GM12878 (cell line): ENCODE measurements at regions not wholly inside any gene's neighbourhood (a gene's known extent, or its start where the extent isn't known, plus 50 kb on each side); places are given as distances from the start of the nearest gene placed in this dataset.

Source experiments
- ATAC-seq: fragments of 200-7000 bp; cut with Tn5 transposase; 3 replicates; pipeline ENCODE4 v1.9.1; 2020; ENCODE audit warnings: mild to moderate bottlenecking, moderate library complexity
- BruUV-seq: library from RNA; stranded (reverse); fragments of 400-500 nt; replicated peaks from 2 replicates; lab custom pipeline; 2021; lab: Mats Ljungman, UMichigan
- CTCF ChIA-PET: fragments of 300-600 bp; sonication (Branson Sonifier 250); formaldehyde crosslinking; extraction: SDS; loops from one replicate; lab custom pipeline; 2021; ENCODE audit warnings: inconsistent platforms; lab: Yijun Ruan, JAX
- POLR2A ChIA-PET: fragments of 350-600 bp; formaldehyde crosslinking; extraction: SDS; loops from one replicate; lab custom pipeline; 2021; ENCODE audit warnings: inconsistent platforms; lab: Charles Lee
- RAD21 ChIA-PET: fragments of 300-600 bp; sonication (Branson Sonifier 250); formaldehyde crosslinking; loops from one replicate; lab custom pipeline; 2023; ENCODE audit warnings: antibody characterized with exemption; ENCODE audit not compliant: unreplicated experiment; lab: Charles Lee
- SMC1A ChIA-PET: fragments of 300-600 bp; sonication (Branson Sonifier 250); formaldehyde crosslinking; loops from one replicate; lab custom pipeline; 2023; ENCODE audit not compliant: unreplicated experiment, uncharacterized antibody; lab: Charles Lee
- DNase-seq: peaks from one replicate; pipeline ENCODE4 v3.0.0-alpha.2; 2011; ENCODE audit warnings: low read depth, low spot score
- FAIRE-seq: peaks from 3 replicates; lab custom pipeline; 2011; peaks lifted over from hg19 to GRCh38; lab: Jason Lieb, UNC
- H2AFZ ChIP-seq: 2 replicates; pipeline ENCODE4 v1.6.0; 2011; ENCODE audit warnings: low read depth, low read length, control low read depth; ENCODE audit not compliant: control insufficient read depth
- H3K27ac ChIP-seq: 2 replicates; pipeline ENCODE4 v1.5.1; 2011; ENCODE audit warnings: control low read depth; ENCODE audit not compliant: control insufficient read depth, insufficient read depth
- H3K27me3 ChIP-seq, 2 experiments: replicated peaks in 1 of 2; 2 replicates each; pipeline versions ENCODE4 v1.6.0 to v1.6.1; 2011; ENCODE audit warnings: low read length in 1 of 2; ENCODE audit not compliant: control insufficient read depth in 2 of 2, insufficient read depth in 2 of 2
- H3K36me3 ChIP-seq, 2 experiments: 2 replicates each; pipeline ENCODE4 v1.5.1; 2011; ENCODE audit warnings: low read length in 1 of 2; ENCODE audit not compliant: control insufficient read depth in 2 of 2, insufficient read depth in 2 of 2
- H3K4me1 ChIP-seq: 2 replicates; pipeline ENCODE4 v1.6.1; 2011; ENCODE audit warnings: mild to moderate bottlenecking, low read length, moderate library complexity, mixed read lengths; ENCODE audit not compliant: control insufficient read depth, insufficient read depth
- H3K4me2 ChIP-seq: 2 replicates; pipeline ENCODE4 v1.6.0; 2011; ENCODE audit warnings: control low read depth; ENCODE audit not compliant: control insufficient read depth, insufficient read depth
- H3K4me3 ChIP-seq: fragments of 200-600 bp; sonication (generic); 2 replicates; pipeline ENCODE4 v1.5.1; 2016
- H3K79me2 ChIP-seq: 2 replicates; pipeline ENCODE4 v1.6.0; 2011; ENCODE audit warnings: low read length; ENCODE audit not compliant: control insufficient read depth, insufficient read depth
- H3K9ac ChIP-seq: 2 replicates; pipeline ENCODE4 v1.8.0; 2011; ENCODE audit warnings: low read length, control low read depth, mixed read lengths; ENCODE audit not compliant: control insufficient read depth, insufficient read depth
- H3K9me3 ChIP-seq: replicated peaks from 3 replicates; pipeline ENCODE4 v1.5.1; 2011; ENCODE audit warnings: mild to moderate bottlenecking, low read length; ENCODE audit not compliant: control insufficient read depth, insufficient read depth
- H4K20me1 ChIP-seq: 2 replicates; pipeline ENCODE4 v1.6.0; 2011; ENCODE audit not compliant: control insufficient read depth, insufficient read depth
- BCL11A ChIP-seq: IDR thresholded peaks from 2 replicates; pipeline ENCODE4 v1.6.1; 2011; ENCODE audit warnings: low read depth, low read length
- CBX5 ChIP-seq: sonication (generic); IDR thresholded peaks from 2 replicates; pipeline ENCODE4 v1.6.1; 2016; ENCODE audit warnings: low read depth, moderate library complexity, mild to moderate bottlenecking, inconsistent platforms
- ELK1 ChIP-seq: IDR thresholded peaks from 2 replicates; pipeline ENCODE4 v1.6.1; 2012; ENCODE audit warnings: low read depth, low read length, improper control_type of control experiment
- ETV6 ChIP-seq, 2 experiments: fragments of 450-650 bp in 1 of 2; IDR thresholded peaks in 1 of 2; conservative IDR thresholded peaks in 1 of 2; 2 replicates each; pipeline ENCODE4 v1.6.1; 2014; ENCODE audit warnings: antibody characterized with exemption in 1 of 2, borderline replicate concordance in 1 of 2, low read depth in 1 of 2, mild to moderate bottlenecking in 1 of 2, moderate library complexity in 1 of 2
- HDGF ChIP-seq: fragments of 450-650 bp; IDR thresholded peaks from 2 replicates; pipeline ENCODE4 v1.6.1; 2016; ENCODE audit warnings: antibody characterized with exemption
- JUND ChIP-seq: IDR thresholded peaks from 2 replicates; pipeline ENCODE4 v1.6.1; 2012; ENCODE audit warnings: low read depth, mild to moderate bottlenecking, low read length, improper control_type of control experiment, moderate library complexity
- NKRF ChIP-seq: fragments of 450-650 bp; conservative IDR thresholded peaks from 2 replicates; pipeline ENCODE4 v1.6.1; 2017; ENCODE audit warnings: mild to moderate bottlenecking, moderate library complexity
- NR2F1 ChIP-seq: fragments of 450-650 bp; conservative IDR thresholded peaks from 2 replicates; pipeline ENCODE4 v1.6.1; 2017; ENCODE audit warnings: mild to moderate bottlenecking
- STAT3 ChIP-seq: IDR thresholded peaks from 2 replicates; pipeline ENCODE4 v1.6.1; 2011; ENCODE audit warnings: low read depth, low read length, improper control_type of control experiment
- TCF7 ChIP-seq: IDR thresholded peaks from 2 replicates; pipeline ENCODE4 v1.6.1; 2014; ENCODE audit warnings: antibody characterized with exemption, borderline replicate concordance
- USF1 ChIP-seq: IDR thresholded peaks from 2 replicates; pipeline ENCODE4 v1.6.1; 2011; ENCODE audit warnings: borderline replicate concordance, low read depth, mild to moderate bottlenecking, moderate library complexity, mixed read lengths, low read length; ENCODE audit not compliant: insufficient read depth; ENCODE audit errors: extremely low read length
- WGBS: methylation state at CpG from one replicate; pipeline ENCODE4 v1.1.6; 2016; ENCODE audit warnings: low lambda C conversion rate; ENCODE audit not compliant: insufficient replicate concordance, insufficient coverage; ENCODE audit errors: missing lambda C conversion rate; 5-methylcytosine and 5-hydroxymethylcytosine counted together
- in situ Hi-C: fragments of 300-500 bp; cut with MboI; formaldehyde crosslinking; loops from 9 replicates; pipeline ENCODE4 v1.14.3; 2018; ENCODE audit warnings: mixed read lengths
- intact Hi-C: fragments of 100-400 bp; cut with micrococcal nuclease; formaldehyde crosslinking; loops from one replicate; pipeline ENCODE4 v1.14.2; 2022; ENCODE audit not compliant: unreplicated experiment

DNA sequence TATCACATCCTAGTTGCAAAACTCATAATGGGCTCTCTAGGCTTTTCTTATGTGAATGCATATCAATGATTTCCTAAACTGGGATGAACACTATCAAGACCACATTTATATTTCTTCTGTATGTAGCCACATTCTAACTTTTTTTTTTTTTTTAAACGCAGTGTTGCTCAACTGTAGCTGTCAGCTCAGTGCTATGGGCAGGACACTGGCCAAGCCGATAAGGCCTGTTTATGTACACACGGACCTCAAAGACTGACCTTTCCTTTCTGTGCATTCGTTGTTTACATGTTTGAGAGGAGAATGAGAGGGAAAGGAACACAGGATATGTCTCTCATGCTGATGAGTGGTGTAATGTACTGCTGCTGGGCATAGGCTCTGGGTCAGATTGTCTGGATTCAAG is 75.1 kb upstream of the B3GAT2 start (continued):
- TF ChIP-seq NKRF, result no peak

DNA sequence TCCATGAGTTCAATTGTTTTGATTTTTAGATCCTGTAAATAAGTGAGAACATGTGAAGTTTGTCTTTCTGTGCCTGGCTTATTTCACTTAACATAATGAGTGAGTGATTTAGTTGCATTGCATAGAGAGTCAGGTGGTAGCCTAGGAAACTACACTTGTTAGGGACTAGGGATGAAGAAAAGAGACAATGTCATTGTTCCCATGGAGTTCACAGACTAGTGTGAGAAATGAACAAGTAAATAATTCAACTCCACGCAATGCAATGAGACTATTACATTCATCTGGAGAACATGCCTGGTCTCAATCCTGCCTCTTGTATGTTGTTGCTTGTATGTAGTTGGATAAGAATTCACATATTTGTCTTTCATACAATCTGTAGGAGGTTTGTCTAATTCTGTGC is 76.3 kb upstream of the B3GAT2 start:
- ChIA-PET POLR2A (no interaction called here), RAD21 (no interaction called here), CTCF (no interaction called here), SMC1A (no interaction called here)
- no peaks in the 10 kb centered on the region for H4K20me1 ChIP-seq
- TF ChIP-seq TCF7 (no peak), STAT3 (no peak), ELK1 (no peak), HDGF (no peak), NR2F1 (no peak), ETV6 (conservative IDR thresholded peaks at IDR 0.05 in 1 of 2, IDR thresholded peaks at IDR 0.05 in 1 of 2; ENCODE audit: borderline replicate concordance in 1 of 2, low read depth in 1 of 2) (no peak), USF1 (no peak), JUND (no peak), BCL11A (no peak), CBX5 (no peak)
- FAIRE-seq, result no peak
- no peak for DNase-seq
- BruUV-seq, result no TSS peak
- no peak overlapping the region for H3K4me2 ChIP-seq
- 38% methylated on average over 1 of the region's 1 CpG for WGBS
- no peak overlapping the region for H3K4me3 ChIP-seq
- in situ Hi-C loops (no loop called here), intact Hi-C loops (no loop called here)
- no peaks in the 10 kb centered on the region; a peak in 2 of 4 replicates for H3K27me3 ChIP-seq
- no peaks in the 10 kb centered on the region for H3K36me3 ChIP-seq
- H3K9me3 ChIP-seq, result no peaks in the 10 kb centered on the region
- no peaks in the 10 kb centered on the region for H3K79me2 ChIP-seq
- H3K9ac ChIP-seq, result no peak overlapping the region
- no peak overlapping the region for H3K27ac ChIP-seq
- no peak for ATAC-seq
- H3K4me1 ChIP-seq, result no peaks in the 10 kb centered on the region
- H2AFZ ChIP-seq, result no peak overlapping the region
